ENCODE measurements at regions not wholly inside any gene's neighbourhood (a gene's known extent, or its start where the extent isn't known, plus 50 kb on each side); places are given as distances from the start of the nearest gene placed in this dataset.

DNA sequence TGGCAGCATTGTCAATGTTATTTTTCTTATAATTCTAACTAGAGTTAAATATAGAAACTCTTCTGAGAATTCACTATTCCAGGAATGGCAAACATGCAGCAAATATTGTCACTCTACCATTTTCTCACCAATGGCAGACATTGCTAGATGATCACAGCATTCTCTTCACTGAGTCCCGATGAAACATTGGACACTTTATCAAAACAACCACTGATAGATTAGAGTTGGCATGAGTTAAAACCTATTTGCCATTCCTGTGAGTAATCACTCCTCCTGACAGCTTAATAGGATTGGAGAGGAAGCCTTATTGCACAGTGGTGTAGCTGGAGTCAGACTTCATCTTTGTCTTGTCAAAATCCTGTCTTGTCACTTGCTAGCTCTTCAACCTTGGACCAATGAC, 163.9 kb upstream of the THUMPD2 start:
- TF ChIP-seq, protein P1, sequence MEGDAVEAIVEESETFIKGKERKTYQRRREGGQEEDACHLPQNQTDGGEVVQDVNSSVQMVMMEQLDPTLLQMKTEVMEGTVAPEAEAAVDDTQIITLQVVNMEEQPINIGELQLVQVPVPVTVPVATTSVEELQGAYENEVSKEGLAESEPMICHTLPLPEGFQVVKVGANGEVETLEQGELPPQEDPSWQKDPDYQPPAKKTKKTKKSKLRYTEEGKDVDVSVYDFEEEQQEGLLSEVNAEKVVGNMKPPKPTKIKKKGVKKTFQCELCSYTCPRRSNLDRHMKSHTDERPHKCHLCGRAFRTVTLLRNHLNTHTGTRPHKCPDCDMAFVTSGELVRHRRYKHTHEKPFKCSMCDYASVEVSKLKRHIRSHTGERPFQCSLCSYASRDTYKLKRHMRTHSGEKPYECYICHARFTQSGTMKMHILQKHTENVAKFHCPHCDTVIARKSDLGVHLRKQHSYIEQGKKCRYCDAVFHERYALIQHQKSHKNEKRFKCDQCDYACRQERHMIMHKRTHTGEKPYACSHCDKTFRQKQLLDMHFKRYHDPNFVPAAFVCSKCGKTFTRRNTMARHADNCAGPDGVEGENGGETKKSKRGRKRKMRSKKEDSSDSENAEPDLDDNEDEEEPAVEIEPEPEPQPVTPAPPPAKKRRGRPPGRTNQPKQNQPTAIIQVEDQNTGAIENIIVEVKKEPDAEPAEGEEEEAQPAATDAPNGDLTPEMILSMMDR (IDR thresholded peaks at IDR 0.05): no peak
- TF ChIP-seq POLR2A (IDR thresholded peaks at IDR 0.05): no peak
